Testis (tissue), 2 donors: ENCODE measurements at regions not wholly inside any gene's neighbourhood (a gene's known extent, or its start where the extent isn't known, plus 50 kb on each side); places are given as distances from the start of the nearest gene placed in this dataset.

Source experiments
- POLR2A ChIP-seq: fragments of 450-650 bp; IDR thresholded peaks from one replicate; pipeline ENCODE4 v1.6.1; 2017; ENCODE audit warnings: antibody characterized with exemption, mild to moderate bottlenecking, moderate library complexity
- TF ChIP-seq, protein P1 (sequence below), 3 experiments: fragments of 450-650 bp in 2 of 3; fragments of 200-600 bp in 1 of 3; sonication (generic) in 1 of 3; IDR thresholded peaks; one replicate each; pipeline ENCODE4 v1.5.1; 2016 to 2019; ENCODE audit warnings: antibody characterized with exemption in 3 of 3, mild to moderate bottlenecking in 2 of 3, moderate library complexity in 1 of 3

DNA sequence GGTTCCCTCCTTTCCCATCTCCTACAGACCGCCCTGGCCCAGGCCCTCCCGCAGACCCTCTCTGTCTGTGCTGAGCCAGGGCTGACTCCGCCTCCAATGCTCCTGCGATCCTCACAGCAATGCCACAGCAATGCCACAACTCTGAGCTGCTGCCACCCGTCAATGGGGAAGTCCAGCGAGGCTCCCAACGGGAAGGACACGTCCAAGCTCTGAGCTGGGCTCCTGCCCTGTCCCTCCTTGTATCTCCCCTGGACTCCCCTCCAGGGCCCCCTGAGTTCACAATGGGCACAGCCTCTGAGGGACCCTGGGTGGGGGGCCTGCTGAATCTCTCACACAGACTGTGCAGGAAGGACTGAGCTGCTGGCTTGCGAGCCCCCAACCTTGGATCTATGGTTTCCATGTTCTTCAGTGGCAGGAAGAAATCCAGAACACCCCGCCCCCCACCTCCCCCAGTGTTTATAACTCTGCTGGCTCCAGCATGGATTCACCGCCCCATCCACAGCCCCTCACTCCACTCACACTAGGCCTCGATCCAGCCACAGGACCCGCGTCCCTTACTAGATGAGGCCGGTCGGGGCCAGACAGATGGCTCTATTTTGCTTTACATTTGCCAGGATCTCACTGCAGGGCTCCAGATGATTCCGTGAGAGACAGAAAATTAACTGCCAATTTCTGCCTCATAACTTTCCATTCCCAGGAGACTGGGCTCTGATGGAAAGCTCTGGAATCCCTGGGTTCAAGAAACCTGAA lies 338.0 kb downstream of the MATN1 start:
- TF ChIP-seq, protein P1, sequence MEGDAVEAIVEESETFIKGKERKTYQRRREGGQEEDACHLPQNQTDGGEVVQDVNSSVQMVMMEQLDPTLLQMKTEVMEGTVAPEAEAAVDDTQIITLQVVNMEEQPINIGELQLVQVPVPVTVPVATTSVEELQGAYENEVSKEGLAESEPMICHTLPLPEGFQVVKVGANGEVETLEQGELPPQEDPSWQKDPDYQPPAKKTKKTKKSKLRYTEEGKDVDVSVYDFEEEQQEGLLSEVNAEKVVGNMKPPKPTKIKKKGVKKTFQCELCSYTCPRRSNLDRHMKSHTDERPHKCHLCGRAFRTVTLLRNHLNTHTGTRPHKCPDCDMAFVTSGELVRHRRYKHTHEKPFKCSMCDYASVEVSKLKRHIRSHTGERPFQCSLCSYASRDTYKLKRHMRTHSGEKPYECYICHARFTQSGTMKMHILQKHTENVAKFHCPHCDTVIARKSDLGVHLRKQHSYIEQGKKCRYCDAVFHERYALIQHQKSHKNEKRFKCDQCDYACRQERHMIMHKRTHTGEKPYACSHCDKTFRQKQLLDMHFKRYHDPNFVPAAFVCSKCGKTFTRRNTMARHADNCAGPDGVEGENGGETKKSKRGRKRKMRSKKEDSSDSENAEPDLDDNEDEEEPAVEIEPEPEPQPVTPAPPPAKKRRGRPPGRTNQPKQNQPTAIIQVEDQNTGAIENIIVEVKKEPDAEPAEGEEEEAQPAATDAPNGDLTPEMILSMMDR (IDR thresholded peaks at IDR 0.05), result no peak
- TF ChIP-seq POLR2A, result no peak
